DOHH2 (cell line): ENCODE measurements at regions not wholly inside any gene's neighbourhood (a gene's known extent, or its start where the extent isn't known, plus 50 kb on each side); places are given as distances from the start of the nearest gene placed in this dataset.

Source experiments
- H3F3A ChIP-seq: fragments of 200-600 bp; sonication (generic), shearing (Covaris generic); 2 replicates; pipeline ENCODE4 v1.6.0; 2016; ENCODE audit warnings: antibody characterized with exemption, mild to moderate bottlenecking; ENCODE audit not compliant: control insufficient read depth, insufficient read depth
- H3K27ac ChIP-seq: fragments of 200-600 bp; sonication (generic); 2 replicates; pipeline ENCODE4 v1.5.1; 2014; ENCODE audit warnings: low read depth, mild to moderate bottlenecking, low read length, moderate library complexity
- H3K27me3 ChIP-seq: fragments of 200-600 bp; sonication (generic); 2 replicates; pipeline ENCODE4 v1.6.1; 2014; ENCODE audit warnings: mild to moderate bottlenecking, low read length, mixed read lengths; ENCODE audit not compliant: control insufficient read depth
- H3K36me3 ChIP-seq: fragments of 200-600 bp; sonication (generic); 2 replicates; pipeline ENCODE4 v1.6.1; 2014; ENCODE audit warnings: mild to moderate bottlenecking, low read length, moderate library complexity, mixed read lengths; ENCODE audit not compliant: control insufficient read depth
- H3K4me1 ChIP-seq: fragments of 200-600 bp; sonication (generic); 2 replicates; pipeline ENCODE4 v1.6.1; 2014; ENCODE audit warnings: mild to moderate bottlenecking, low read length, mixed read lengths; ENCODE audit not compliant: control insufficient read depth
- H3K4me2 ChIP-seq: fragments of 200-600 bp; sonication (generic); 2 replicates; pipeline ENCODE4 v1.6.0; 2014; ENCODE audit warnings: mild to moderate bottlenecking, low read length, moderate library complexity
- H3K4me3 ChIP-seq: fragments of 200-600 bp; sonication (generic); 2 replicates; pipeline ENCODE4 v1.5.1; 2014; ENCODE audit warnings: mild to moderate bottlenecking, low read length, mixed read lengths
- H3K79me2 ChIP-seq: fragments of 200-600 bp; sonication (generic); 2 replicates; pipeline ENCODE4 v1.6.1; 2014; ENCODE audit warnings: mild to moderate bottlenecking, low read length, mixed read lengths; ENCODE audit not compliant: control insufficient read depth
- H3K9me2 ChIP-seq: fragments of 200-600 bp; sonication (generic); replicated peaks from 2 replicates; pipeline ENCODE4 v1.6.1; 2014; ENCODE audit warnings: mild to moderate bottlenecking, low read length, mixed read lengths; ENCODE audit not compliant: control insufficient read depth
- H3K9me3 ChIP-seq: fragments of 200-600 bp; sonication (generic); 2 replicates; pipeline ENCODE4 v1.6.1; 2014; ENCODE audit warnings: antibody characterized with exemption, low read length, mixed read lengths; ENCODE audit not compliant: control insufficient read depth, insufficient read depth
- H4K20me1 ChIP-seq: fragments of 200-600 bp; sonication (generic); 2 replicates; pipeline ENCODE4 v1.6.0; 2014; ENCODE audit warnings: low read depth, mild to moderate bottlenecking, antibody characterized with exemption, low read length, moderate library complexity; ENCODE audit not compliant: control insufficient read depth, insufficient read depth
- EZH2phosphoT487 ChIP-seq: fragments of 200-600 bp; sonication (generic); IDR thresholded peaks from 2 replicates; pipeline ENCODE4 v1.6.1; 2017; ENCODE audit warnings: borderline replicate concordance, mild to moderate bottlenecking, antibody characterized with exemption, low read length, moderate library complexity, mixed read lengths
- TF ChIP-seq, protein P1 (sequence below): fragments of 200-600 bp; sonication (generic); IDR thresholded peaks from one replicate; pipeline ENCODE4 v1.5.1; 2014; ENCODE audit warnings: antibody characterized with exemption, mild to moderate bottlenecking, low read depth, low read length; ENCODE audit not compliant: poor library complexity, severe bottlenecking

DNA sequence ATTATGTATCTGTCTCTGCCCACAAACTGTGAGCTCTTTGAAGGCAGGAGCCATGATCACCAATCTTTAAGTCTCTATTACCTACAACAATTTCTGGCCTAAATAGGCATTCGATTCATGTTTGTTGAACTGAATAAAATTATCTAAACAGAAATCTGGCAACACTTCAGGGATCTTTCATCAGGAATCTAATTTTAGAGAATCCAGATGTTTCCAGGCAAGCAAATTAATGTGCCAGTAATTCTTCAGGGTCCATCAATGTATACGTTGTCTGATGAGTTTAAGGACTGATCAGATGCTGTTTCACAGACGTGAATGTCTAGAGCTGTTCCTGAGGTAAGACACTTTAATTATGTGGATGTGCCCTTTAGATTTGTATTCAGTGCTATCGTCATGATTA is 524.4 kb downstream of the PTPRC start:
- no peaks in the 10 kb centered on the region for H4K20me1 ChIP-seq
- H3K9me3 ChIP-seq, result no peaks in the 10 kb centered on the region; the same call in 1 of the 2 replicates
- H3F3A ChIP-seq, result no peaks in the 10 kb centered on the region
- H3K27ac ChIP-seq, result no peak overlapping the region
- H3K4me3 ChIP-seq, result no peak overlapping the region
- H3K27me3 ChIP-seq, result no peaks in the 10 kb centered on the region
- H3K36me3 ChIP-seq, result no peaks in the 10 kb centered on the region
- H3K4me2 ChIP-seq, result no peak overlapping the region
- no peaks in the 10 kb centered on the region for H3K79me2 ChIP-seq
- H3K9me2 ChIP-seq, result no peaks in the 10 kb centered on the region
- TF ChIP-seq, protein P1, sequence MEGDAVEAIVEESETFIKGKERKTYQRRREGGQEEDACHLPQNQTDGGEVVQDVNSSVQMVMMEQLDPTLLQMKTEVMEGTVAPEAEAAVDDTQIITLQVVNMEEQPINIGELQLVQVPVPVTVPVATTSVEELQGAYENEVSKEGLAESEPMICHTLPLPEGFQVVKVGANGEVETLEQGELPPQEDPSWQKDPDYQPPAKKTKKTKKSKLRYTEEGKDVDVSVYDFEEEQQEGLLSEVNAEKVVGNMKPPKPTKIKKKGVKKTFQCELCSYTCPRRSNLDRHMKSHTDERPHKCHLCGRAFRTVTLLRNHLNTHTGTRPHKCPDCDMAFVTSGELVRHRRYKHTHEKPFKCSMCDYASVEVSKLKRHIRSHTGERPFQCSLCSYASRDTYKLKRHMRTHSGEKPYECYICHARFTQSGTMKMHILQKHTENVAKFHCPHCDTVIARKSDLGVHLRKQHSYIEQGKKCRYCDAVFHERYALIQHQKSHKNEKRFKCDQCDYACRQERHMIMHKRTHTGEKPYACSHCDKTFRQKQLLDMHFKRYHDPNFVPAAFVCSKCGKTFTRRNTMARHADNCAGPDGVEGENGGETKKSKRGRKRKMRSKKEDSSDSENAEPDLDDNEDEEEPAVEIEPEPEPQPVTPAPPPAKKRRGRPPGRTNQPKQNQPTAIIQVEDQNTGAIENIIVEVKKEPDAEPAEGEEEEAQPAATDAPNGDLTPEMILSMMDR, result no peak
- TF ChIP-seq EZH2phosphoT487, result no peak
- H3K4me1 ChIP-seq, result peaks cover 24% of the 10 kb centered on the region

DNA sequence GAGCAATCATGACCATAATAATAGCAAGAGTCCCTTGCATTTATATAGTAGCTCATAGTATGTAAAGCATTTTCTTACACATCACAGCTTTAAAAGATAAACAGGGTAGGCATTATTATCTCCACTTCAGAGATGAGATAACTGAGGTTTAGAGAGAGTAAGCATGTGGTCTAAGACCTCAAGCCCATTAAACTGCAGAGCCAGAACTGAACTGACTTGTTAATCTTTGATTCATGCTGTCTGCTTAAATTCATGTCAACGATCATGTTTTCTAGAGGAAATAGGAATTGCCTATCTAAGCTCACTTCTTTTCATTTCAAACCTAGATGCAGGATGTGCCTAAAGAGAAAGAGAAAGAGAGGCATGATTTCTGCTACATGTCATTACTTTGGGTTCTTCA is 524.8 kb downstream of the PTPRC start:
- Histone ChIP-seq H3K36me3 (no peaks in the 10 kb centered on the region), H3K27me3 (no peaks in the 10 kb centered on the region), H3K79me2 (no peaks in the 10 kb centered on the region), H3K9me2 (no peaks in the 10 kb centered on the region), H3K4me2 (no peak overlapping the region), H4K20me1 (no peaks in the 10 kb centered on the region), H3K4me3 (no peak overlapping the region), H3K9me3 (no peaks in the 10 kb centered on the region; the same call in 1 of the 2 replicates), H3F3A (no peaks in the 10 kb centered on the region), H3K27ac (no peak overlapping the region), H3K4me1 (peaks cover 26% of the 10 kb centered on the region)
- TF ChIP-seq, protein P1, result no peak
- no peak for TF ChIP-seq EZH2phosphoT487

DNA sequence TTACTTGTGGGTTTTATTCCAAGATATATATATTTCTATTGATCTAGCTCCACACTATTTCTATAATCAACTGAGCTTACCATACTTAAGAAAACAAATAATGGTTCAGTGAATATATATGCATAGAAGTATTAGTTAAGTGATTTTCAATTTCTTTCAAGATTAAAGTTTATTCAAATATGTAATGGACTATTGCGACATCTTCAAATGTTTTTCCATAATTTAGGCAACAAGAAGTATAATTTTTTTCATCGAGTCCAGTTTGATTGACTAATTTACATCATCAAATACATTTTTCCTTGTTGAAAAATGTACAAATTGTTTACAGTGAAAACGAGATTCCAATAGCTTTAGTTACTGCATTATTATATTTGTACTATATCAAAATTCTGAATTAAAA is 528.6 kb downstream of the PTPRC start:
- Histone ChIP-seq H3K79me2 (no peaks in the 10 kb centered on the region), H3K9me2 (no peaks in the 10 kb centered on the region), H3K4me3 (no peak overlapping the region), H4K20me1 (no peaks in the 10 kb centered on the region), H3K27ac (no peak overlapping the region), H3K9me3 (no peaks in the 10 kb centered on the region), H3K27me3 (no peaks in the 10 kb centered on the region), H3K4me1 (peaks cover 16% of the 10 kb centered on the region), H3F3A (no peaks in the 10 kb centered on the region), H3K36me3 (no peaks in the 10 kb centered on the region), H3K4me2 (no peak overlapping the region)
- no peak for TF ChIP-seq EZH2phosphoT487
- TF ChIP-seq, protein P1, result no peak
